ENCODE measurements at regions not wholly inside any gene's neighbourhood (a gene's known extent, or its start where the extent isn't known, plus 50 kb on each side); places are given as distances from the start of the nearest gene placed in this dataset.

- TF ChIP-seq THRA (CRISPR knock-in tag; IDR thresholded peaks at IDR 0.05; ENCODE audit: borderline replicate concordance) (no peak), STAG1 (CRISPR knock-in tag; IDR thresholded peaks at IDR 0.05) (peak; percentile 19), KAT8 (CRISPR knock-in tag; IDR thresholded peaks at IDR 0.05) (no peak), ZMYM4 (CRISPR knock-in tag; IDR thresholded peaks at IDR 0.05) (no peak), SNAPC2 (CRISPR knock-in tag; IDR thresholded peaks at IDR 0.05) (no peak), ZNF441 (CRISPR knock-in tag; IDR thresholded peaks at IDR 0.05; ENCODE audit: borderline replicate concordance) (no peak), TFDP1 (CRISPR knock-in tag; IDR thresholded peaks at IDR 0.05; ENCODE audit: borderline replicate concordance) (no peak), ZNF550 (CRISPR knock-in tag; IDR thresholded peaks at IDR 0.05; ENCODE audit: borderline replicate concordance) (no peak), CTCF (CRISPR knock-in tag; IDR thresholded peaks at IDR 0.05) (peak; percentile 42; the same call in 1 of the 2 replicates)
Measured at GRCh38 chr2:128469203-128469602, 150.5 kb upstream of the HS6ST1 start (continued).

GRCh38 chr2:128469875-128470274, 151.2 kb upstream of the HS6ST1 start:
- intact Hi-C loops (cut with micrococcal nuclease; ENCODE audit: unreplicated experiment) (no loop called here), in situ Hi-C loops (cut with HindIII; ENCODE audit: extremely low pct_ligation_motif_present, low pct_unique_long_range_greater_than_20kb) (no loop called here)
- Histone ChIP-seq H3K27ac (ENCODE audit: extremely low read length, insufficient read depth, low read length) (no peak overlapping the region), H3K9ac (ENCODE audit: insufficient read depth, low read depth, low read length) (no peak overlapping the region), H3K9me3 (ENCODE audit: low read length) (peaks cover 38% of the 10 kb centered on the region), H4K20me1 (ENCODE audit: insufficient read depth, low read length) (no peaks in the 10 kb centered on the region), H3K4me2 (ENCODE audit: low read depth, low read length) (no peak overlapping the region), H3K4me1 (ENCODE audit: insufficient read depth, low read length) (no peaks in the 10 kb centered on the region), H3K36me3 (replicated peaks in 1 of 2; ENCODE audit: control insufficient read depth in 1 of 2, insufficient read depth in 2 of 2, low read length in 2 of 2) (no peaks in the 10 kb centered on the region), H3K27me3 (ENCODE audit: control insufficient read depth in 1 of 2, insufficient read depth in 2 of 2, low read length in 2 of 2) (no peaks in the 10 kb centered on the region; a peak in 1 of 5 replicates), H3K79me2 (ENCODE audit: insufficient read depth, low read length) (no peaks in the 10 kb centered on the region), H2AFZ (ENCODE audit: low read length) (no peak overlapping the region), H3K4me3 (replicated peaks in 1 of 3; ENCODE audit: insufficient read depth in 1 of 3, low read depth in 2 of 3, low read length in 3 of 3) (no peak overlapping the region)
- BruUV-seq (replicated peaks): no TSS peak
- FAIRE-seq (no peak), ATAC-seq (no peak), DNase-seq (ENCODE audit: low spot score) (no peak)
- CTCF ChIA-PET (ENCODE audit: low intra/inter-chr PET ratio, low total read pairs): no interaction called here
- POLR2A ChIA-PET: no interaction called here
- 12% methylated on average over 3 of the region's 3 CpGs for WGBS (ENCODE audit: low lambda C conversion rate)
- TF ChIP-seq MED8 (CRISPR knock-in tag; IDR thresholded peaks at IDR 0.05; ENCODE audit: insufficient replicate concordance): no peak
- TF ChIP-seq RBAK (CRISPR knock-in tag; IDR thresholded peaks at IDR 0.05): no peak
- no peak for TF ChIP-seq ZNF3 (CRISPR knock-in tag; IDR thresholded peaks at IDR 0.05)
- TF ChIP-seq ZNF660 (CRISPR knock-in tag; IDR thresholded peaks at IDR 0.05; ENCODE audit: borderline replicate concordance, low read depth): no peak
- no peak for TF ChIP-seq RBFOX2 (IDR thresholded peaks at IDR 0.05; ENCODE audit: low read depth, low read length)
- TF ChIP-seq ZNF138 (CRISPR knock-in tag; IDR thresholded peaks at IDR 0.05; ENCODE audit: low read depth): no peak
